SK-N-MC (cell line): ENCODE measurements at regions not wholly inside any gene's neighbourhood (a gene's known extent, or its start where the extent isn't known, plus 50 kb on each side); places are given as distances from the start of the nearest gene placed in this dataset.

ENCODE experiments used
- DNase-seq: peaks from one replicate; pipeline ENCODE4 v3.0.0-alpha.2; 2011; ENCODE audit warnings: low read depth, low spot score
- H3K27ac ChIP-seq: fragments of 200-600 bp; sonication (generic); 2 replicates; pipeline ENCODE4 v1.5.1; 2016; ENCODE audit warnings: mixed run types
- H3K36me3 ChIP-seq: fragments of 200-600 bp; sonication (generic); 2 replicates; pipeline ENCODE4 v1.6.1; 2017; ENCODE audit warnings: antibody characterized with exemption, low read length, mixed read lengths; ENCODE audit not compliant: insufficient read depth
- H3K4me3 ChIP-seq: fragments of 200-600 bp; sonication (generic); 2 replicates; pipeline ENCODE4 v1.5.1; 2016
- H3K9ac ChIP-seq: fragments of 200-600 bp; sonication (generic); 2 replicates; pipeline ENCODE4 v1.8.0; 2017; ENCODE audit warnings: mixed run types, mixed read lengths; ENCODE audit not compliant: insufficient read length
- H3K9me3 ChIP-seq: fragments of 200-600 bp; sonication (generic); 2 replicates; pipeline ENCODE4 v1.6.1; 2017; ENCODE audit warnings: low read depth, mild to moderate bottlenecking, antibody characterized with exemption, low read length, moderate library complexity, mixed read lengths
- EZH2 ChIP-seq: fragments of 200-600 bp; sonication (generic); IDR thresholded peaks from one replicate; pipeline ENCODE4 v1.6.1; 2017; ENCODE audit warnings: antibody characterized with exemption
- FOXP2 ChIP-seq: optimal IDR thresholded peaks from 2 replicates; pipeline ENCODE3; 2011; ENCODE audit warnings: mild to moderate bottlenecking, moderate library complexity; ENCODE audit not compliant: insufficient read depth; ENCODE audit errors: extremely low read length, control extremely low read depth
- POLR2AphosphoS5 ChIP-seq: IDR thresholded peaks from 2 replicates; pipeline ENCODE4 v1.6.1; 2012; ENCODE audit warnings: mild to moderate bottlenecking, low read depth, low read length, borderline replicate concordance

DNA sequence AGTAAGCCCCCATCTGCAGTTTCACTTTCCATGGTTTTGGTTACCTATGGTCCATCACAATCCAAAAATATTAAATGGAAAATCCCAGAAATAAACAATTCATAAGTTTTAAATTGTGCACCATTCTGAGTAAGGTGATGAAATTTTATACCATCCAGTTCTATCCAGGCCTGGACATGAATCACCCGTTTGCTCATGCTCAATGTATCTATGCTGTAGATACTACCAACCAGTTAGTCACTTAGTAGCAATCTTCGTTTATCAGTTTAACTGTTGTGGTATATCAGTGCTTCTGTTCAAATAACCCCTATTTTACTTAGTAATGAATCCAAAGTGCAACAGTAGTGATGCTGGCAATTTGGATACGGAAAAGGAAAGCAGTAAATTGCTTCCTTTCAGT, 381.9 kb upstream of the AGTR1 start:
- H3K4me3 ChIP-seq = no peak overlapping the region
- H3K9me3 ChIP-seq = no peaks in the 10 kb centered on the region
- TF ChIP-seq EZH2 (no peak), FOXP2 (no peak), POLR2AphosphoS5 (no peak)
- H3K36me3 ChIP-seq = no peaks in the 10 kb centered on the region
- H3K9ac ChIP-seq = no peak overlapping the region
- H3K27ac ChIP-seq = no peak overlapping the region
- no peak for DNase-seq

DNA sequence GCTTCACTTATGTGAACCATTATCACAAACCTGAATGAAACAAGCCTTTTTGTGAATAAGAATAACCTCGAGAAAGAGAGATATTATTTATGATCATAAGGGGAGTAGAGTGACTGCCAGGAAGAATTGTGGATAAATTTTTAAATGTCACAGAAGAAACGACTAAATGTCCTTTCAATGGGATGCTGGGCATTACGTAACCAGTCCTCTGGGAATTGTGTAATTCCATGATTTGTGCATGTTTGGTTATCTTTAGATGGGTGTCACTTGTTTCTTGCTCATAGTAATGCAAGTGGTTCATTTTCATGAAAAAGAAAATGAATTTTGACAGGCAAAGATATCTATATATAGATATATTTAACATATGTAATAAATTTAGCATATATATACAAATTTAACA, 379.5 kb upstream of the AGTR1 start:
- H3K9ac ChIP-seq = no peak overlapping the region
- no peak overlapping the region for H3K4me3 ChIP-seq
- no peak for TF ChIP-seq FOXP2
- no peak for TF ChIP-seq EZH2
- no peak for TF ChIP-seq POLR2AphosphoS5
- no peaks in the 10 kb centered on the region for H3K36me3 ChIP-seq
- DNase-seq = no peak
- no peaks in the 10 kb centered on the region for H3K9me3 ChIP-seq
- no peak overlapping the region for H3K27ac ChIP-seq

DNA sequence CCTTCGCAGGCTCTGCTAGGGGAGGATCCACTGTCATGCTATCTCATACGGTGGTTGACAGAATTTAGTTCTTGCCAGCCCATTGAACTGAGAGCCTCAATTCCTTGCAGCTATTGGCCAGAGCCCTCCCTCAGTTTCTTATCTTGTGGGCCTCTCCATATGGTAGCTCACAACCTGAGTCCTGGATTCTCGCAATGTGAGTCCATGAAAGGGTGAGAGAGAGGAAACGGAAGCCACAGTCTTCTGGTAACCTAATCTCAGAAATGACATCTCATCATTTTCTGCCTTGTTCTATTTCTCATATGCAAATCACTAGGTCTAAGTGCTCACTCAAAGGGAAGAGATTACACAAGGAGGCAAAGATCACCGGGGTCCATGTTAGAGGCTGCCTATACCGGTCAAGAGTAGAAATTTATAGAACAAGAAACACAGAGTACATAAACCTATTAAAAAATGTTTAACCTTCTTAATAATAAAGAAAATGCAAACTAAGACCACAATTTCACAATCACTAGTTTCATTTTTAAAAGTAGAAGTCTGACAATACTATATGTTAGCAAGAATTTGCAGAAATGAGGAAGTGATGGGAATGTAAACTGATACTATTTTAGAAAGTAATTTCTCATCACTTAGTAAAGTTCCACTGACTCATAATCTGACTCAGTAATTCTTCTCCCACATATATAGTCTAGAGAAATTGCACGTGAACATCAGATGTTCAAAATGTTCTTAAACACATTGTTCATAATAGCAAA, 378.4 kb upstream of the AGTR1 start:
- Histone ChIP-seq H3K27ac (no peak overlapping the region), H3K4me3 (no peak overlapping the region), H3K9me3 (no peaks in the 10 kb centered on the region), H3K36me3 (no peaks in the 10 kb centered on the region), H3K9ac (no peak overlapping the region)
- TF ChIP-seq FOXP2 (no peak), EZH2 (no peak), POLR2AphosphoS5 (no peak)
- no peak for DNase-seq

DNA sequence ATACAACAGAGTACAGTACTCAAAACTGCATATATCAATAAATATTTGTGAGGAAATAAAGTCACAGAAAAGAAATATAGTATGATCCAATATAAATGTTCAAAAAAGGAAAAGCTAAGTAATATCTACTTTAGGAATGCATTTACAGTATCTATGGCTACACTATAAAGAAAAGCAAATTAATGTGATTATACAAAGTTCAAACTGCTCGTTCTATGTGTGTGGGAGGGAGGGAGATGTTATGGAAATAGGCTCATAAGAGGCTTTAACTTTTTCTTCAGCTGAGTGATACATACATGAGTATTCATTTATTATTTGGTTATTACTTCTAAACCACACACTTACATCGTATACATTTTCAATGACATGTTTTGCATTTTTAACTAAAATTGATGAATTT, 377.7 kb upstream of the AGTR1 start:
- Histone ChIP-seq H3K27ac (no peak overlapping the region), H3K4me3 (no peak overlapping the region), H3K9ac (no peak overlapping the region)

DNA sequence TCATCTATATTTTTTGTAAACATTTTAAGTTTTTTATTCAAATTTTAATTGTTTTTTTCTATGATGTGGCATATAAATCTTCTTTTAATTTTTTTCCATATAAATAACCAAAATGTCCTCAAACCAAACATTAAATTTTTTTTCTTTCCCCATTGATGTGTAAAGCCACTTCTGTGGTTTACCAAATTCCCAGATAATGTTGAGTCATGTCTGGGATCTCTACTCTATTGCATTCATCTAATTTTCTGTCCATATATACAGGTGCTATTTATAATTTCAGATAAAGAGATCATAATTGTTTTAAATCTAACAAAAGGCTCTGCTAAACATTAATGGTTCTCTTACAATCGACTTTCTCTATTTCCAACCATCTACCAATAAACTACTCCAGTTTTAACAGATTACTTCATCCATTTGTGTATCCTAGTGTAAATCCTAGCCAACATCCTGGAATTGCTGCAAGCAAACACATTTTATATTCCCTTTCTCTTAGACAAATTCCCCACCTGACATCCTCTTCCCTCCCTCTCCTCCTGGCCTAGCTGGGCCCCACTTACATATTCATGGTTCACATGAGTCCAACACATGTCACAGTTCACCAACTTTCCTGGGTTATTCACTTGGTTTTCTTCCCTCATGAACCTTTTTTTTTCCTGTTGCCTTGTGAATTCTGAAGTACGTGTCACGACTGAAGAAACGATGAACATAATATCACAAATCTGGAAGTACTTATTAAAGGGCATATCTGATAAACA, 368.0 kb upstream of the AGTR1 start:
- no peak overlapping the region for H3K27ac ChIP-seq
- no peaks in the 10 kb centered on the region for H3K36me3 ChIP-seq
- no peak for DNase-seq
- H3K9me3 ChIP-seq = no peaks in the 10 kb centered on the region
- no peak overlapping the region for H3K4me3 ChIP-seq
- H3K9ac ChIP-seq = no peak overlapping the region
- TF ChIP-seq POLR2AphosphoS5 (no peak), EZH2 (no peak), FOXP2 (no peak)

More for the DNA sequence above, 377.7 kb upstream of the AGTR1 start:
- Histone ChIP-seq H3K36me3 (no peaks in the 10 kb centered on the region), H3K9me3 (no peaks in the 10 kb centered on the region)
- no peak for DNase-seq
- TF ChIP-seq POLR2AphosphoS5 (no peak), FOXP2 (no peak), EZH2 (no peak)

DNA sequence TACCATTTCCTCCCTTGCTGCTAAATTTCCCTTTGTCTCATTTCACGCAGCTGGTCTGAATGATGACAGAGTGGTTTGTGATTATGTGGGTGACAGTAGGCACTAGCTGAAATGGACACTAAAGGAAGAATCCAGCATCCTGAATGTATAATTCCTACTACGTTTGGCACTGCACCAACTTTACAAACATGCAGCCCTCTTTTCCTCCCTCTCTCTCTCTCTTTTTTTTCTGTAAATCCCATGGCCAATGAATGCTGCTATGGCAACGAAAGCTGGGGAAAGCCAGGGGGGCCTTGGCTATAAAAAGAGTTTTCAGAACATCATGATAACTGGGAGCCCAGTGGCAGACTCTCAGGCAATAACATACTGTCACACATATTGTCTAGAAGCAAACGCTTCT, 367.2 kb upstream of the AGTR1 start:
- H3K9ac ChIP-seq = no peak overlapping the region
- no peak overlapping the region for H3K27ac ChIP-seq
- no peak overlapping the region for H3K4me3 ChIP-seq
- no peaks in the 10 kb centered on the region for H3K9me3 ChIP-seq
- H3K36me3 ChIP-seq = no peaks in the 10 kb centered on the region
- DNase-seq = no peak
- TF ChIP-seq POLR2AphosphoS5 = no peak
- TF ChIP-seq EZH2 = no peak
- no peak for TF ChIP-seq FOXP2

DNA sequence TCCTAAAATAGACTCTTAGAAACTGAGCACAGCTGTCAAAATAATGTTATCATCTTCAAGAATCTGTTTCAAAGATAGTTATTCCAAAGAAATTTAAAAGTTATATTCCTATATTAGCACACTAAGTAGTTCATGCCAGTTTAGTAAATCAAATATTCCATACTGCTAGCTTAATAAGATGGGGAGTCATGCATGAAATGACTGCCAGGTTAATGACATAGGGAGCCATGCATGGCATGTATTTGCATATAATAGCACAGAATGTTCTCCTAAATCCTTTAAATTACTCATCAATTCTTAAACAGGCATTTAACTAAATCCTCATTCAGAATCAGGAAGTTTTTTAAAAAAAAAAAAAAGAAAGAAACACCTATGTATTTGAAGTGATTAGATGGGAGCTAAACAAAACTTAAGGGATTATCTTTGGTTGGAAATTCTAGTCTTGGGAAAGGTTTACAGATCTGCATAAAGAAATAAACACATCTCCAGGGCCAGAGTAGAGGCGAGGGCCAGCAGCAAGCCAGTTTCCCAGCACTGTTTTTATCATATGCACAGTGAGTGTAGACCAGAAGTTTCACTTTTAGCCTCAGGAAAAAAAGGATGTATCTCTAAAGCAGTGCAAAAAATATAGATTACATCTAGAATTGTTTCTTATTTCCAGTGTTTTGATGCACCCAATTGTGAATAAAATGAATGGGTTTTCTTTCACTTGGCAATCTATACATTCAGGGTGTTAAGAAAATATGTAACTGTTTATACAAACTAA, 366.4 kb upstream of the AGTR1 start:
- no peak for DNase-seq
- TF ChIP-seq FOXP2 (no peak), EZH2 (no peak), POLR2AphosphoS5 (no peak)
- Histone ChIP-seq H3K27ac (no peak overlapping the region), H3K9ac (no peak overlapping the region), H3K4me3 (no peak overlapping the region), H3K9me3 (no peaks in the 10 kb centered on the region), H3K36me3 (no peaks in the 10 kb centered on the region)

DNA sequence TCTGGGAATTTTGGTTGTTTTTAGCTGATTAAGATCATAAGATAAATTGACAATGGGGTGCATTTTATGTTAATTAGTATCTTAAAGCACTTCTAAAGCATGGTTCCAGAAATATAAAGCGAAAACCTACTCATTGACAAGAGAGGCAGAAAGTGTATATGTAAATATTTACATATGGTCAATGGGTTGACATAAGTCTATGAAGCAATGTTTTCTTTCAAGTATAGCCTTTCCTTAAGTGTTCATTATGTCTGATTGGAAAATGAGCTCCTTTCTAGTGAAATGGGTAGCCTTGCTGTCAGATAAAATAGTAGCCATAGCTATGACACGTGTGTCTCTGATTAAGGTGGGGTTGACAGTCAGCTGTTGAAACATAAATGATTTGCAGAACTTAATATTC, 365.2 kb upstream of the AGTR1 start:
- Histone ChIP-seq H3K4me3 (no peak overlapping the region), H3K36me3 (no peaks in the 10 kb centered on the region), H3K9ac (no peak overlapping the region), H3K9me3 (no peaks in the 10 kb centered on the region), H3K27ac (no peak overlapping the region)
- TF ChIP-seq POLR2AphosphoS5 = no peak
- no peak for TF ChIP-seq EZH2
- TF ChIP-seq FOXP2 = no peak
- no peak for DNase-seq
